Activated CD4-positive, alpha-beta T cell treated with anti-CD3 and anti-CD28 coated beads for 4 hours (primary cell): ENCODE measurements at regions not wholly inside any gene's neighbourhood (a gene's known extent, or its start where the extent isn't known, plus 50 kb on each side); places are given as distances from the start of the nearest gene placed in this dataset.
"Not testable (repeated sequence)": the region's sequence is repeated elsewhere in the genome, so short reads cannot be mapped to it uniquely, and the experiment has no call there.

Experiments
- DNase-seq, 2 donors: peaks; one replicate each; pipeline ENCODE4 v3.0.0-alpha.2; 2020

- no peak for DNase-seq
Measured at GRCh38 chr2:225891771-225892170, 492.3 kb downstream of the NYAP2 start.

GRCh38 chr2:225891013-225891412, 491.5 kb downstream of the NYAP2 start:
- no peak for DNase-seq

- no peak for DNase-seq
Measured at GRCh38 chr2:225889452-225889851, 489.9 kb downstream of the NYAP2 start.

GRCh38 chr2:225867071-225867470, 467.6 kb downstream of the NYAP2 start:
- no peak for DNase-seq

GRCh38 chr2:225865468-225865867, 466.0 kb downstream of the NYAP2 start:
- DNase-seq = no peak

GRCh38 chr2:225864394-225864793, 464.9 kb downstream of the NYAP2 start:
- DNase-seq = no peak

- no peak for DNase-seq
Measured at GRCh38 chr2:225842939-225843338, 443.4 kb downstream of the NYAP2 start.

- DNase-seq = no peak
Measured at GRCh38 chr2:225841314-225841713, 441.8 kb downstream of the NYAP2 start.

GRCh38 chr2:225837328-225837727, 437.8 kb downstream of the NYAP2 start:
- DNase-seq = no peak

- DNase-seq = no peak
Measured at GRCh38 chr2:225824748-225825449, 425.4 kb downstream of the NYAP2 start.

- no peak for DNase-seq
Measured at GRCh38 chr2:225821351-225821750, 421.8 kb downstream of the NYAP2 start.

- DNase-seq = no peak
Measured at GRCh38 chr2:225820826-225821225, 421.3 kb downstream of the NYAP2 start.

- DNase-seq = no peak
Measured at GRCh38 chr2:225814554-225814953, 415.0 kb downstream of the NYAP2 start.

GRCh38 chr2:225806105-225806504, 406.6 kb downstream of the NYAP2 start:
- no peak for DNase-seq

GRCh38 chr2:225802076-225802475, 402.6 kb downstream of the NYAP2 start:
- not testable (repeated sequence) for DNase-seq

GRCh38 chr2:225797394-225797793, 397.9 kb downstream of the NYAP2 start:
- DNase-seq = no peak

- DNase-seq = no peak
Measured at GRCh38 chr2:225794652-225795400, 395.3 kb downstream of the NYAP2 start.

GRCh38 chr2:225793736-225794550, 394.4 kb downstream of the NYAP2 start:
- DNase-seq = no peak

GRCh38 chr2:225788571-225789094, 389.1 kb downstream of the NYAP2 start:
- no peak for DNase-seq

- DNase-seq = no peak
Measured at GRCh38 chr2:225787497-225787896, 388.0 kb downstream of the NYAP2 start.

GRCh38 chr2:225781991-225782390, 382.5 kb downstream of the NYAP2 start:
- DNase-seq = no peak

GRCh38 chr2:225781145-225781544, 381.6 kb downstream of the NYAP2 start:
- no peak for DNase-seq

GRCh38 chr2:225779829-225780228, 380.3 kb downstream of the NYAP2 start:
- no peak for DNase-seq
